SK-N-SH (cell line): ENCODE measurements at regions not wholly inside any gene's neighbourhood (a gene's known extent, or its start where the extent isn't known, plus 50 kb on each side); places are given as distances from the start of the nearest gene placed in this dataset.

Experiments used
- CTCF ChIA-PET: fragments of 300-600, 350-600 bp; formaldehyde crosslinking; extraction: SDS; loops from one replicate; lab custom pipeline; 2021; lab: Yijun Ruan, JAX
- POLR2A ChIA-PET: fragments of 350-600 bp; sonication (Branson Sonifier 250); formaldehyde crosslinking; extraction: SDS; loops from one replicate; lab custom pipeline; 2020; ENCODE audit warnings: antibody characterized with exemption, inconsistent platforms; lab: Yijun Ruan, JAX
- DNase-seq: peaks from one replicate; pipeline ENCODE4 v3.0.0; 2012
- H2AFZ ChIP-seq: fragments of 200-600 bp; sonication (generic); 2 replicates; pipeline ENCODE4 v1.8.1; 2016; ENCODE audit warnings: antibody characterized with exemption, mild to moderate bottlenecking, low read depth
- H3F3A ChIP-seq: fragments of 200-600 bp; sonication (generic); replicated peaks from 2 replicates; pipeline ENCODE3; 2016; ENCODE audit warnings: antibody characterized with exemption, mild to moderate bottlenecking; ENCODE audit not compliant: insufficient read depth
- H3K27ac ChIP-seq, 2 experiments: fragments of 200-500 bp in 1 of 2; fragments of 200-600 bp in 1 of 2; sonication (Bioruptor generic) in 1 of 2; sonication (generic), shearing (Covaris generic) in 1 of 2; 2 replicates each; pipeline versions ENCODE4 v1.5.1 to v1.6.1; 2014 to 2016; ENCODE audit warnings: low read depth in 2 of 2, inconsistent platforms in 1 of 2, low read length in 1 of 2, mild to moderate bottlenecking in 1 of 2, mixed read lengths in 1 of 2
- H3K27me3 ChIP-seq: fragments of 200-600 bp; sonication (generic), shearing (Covaris generic); 2 replicates; pipeline ENCODE4 v1.6.1; 2016; ENCODE audit warnings: mixed run types; ENCODE audit not compliant: insufficient read depth
- H3K36me3 ChIP-seq, 2 experiments: fragments of 200-500 bp in 1 of 2; fragments of 200-600 bp in 1 of 2; sonication (Bioruptor generic) in 1 of 2; sonication (generic) in 1 of 2; replicated peaks in 1 of 2; 2 replicates each; pipeline versions ENCODE3 to v1.5.1; 2014 to 2016; ENCODE audit warnings: low read length in 1 of 2, mild to moderate bottlenecking in 1 of 2; ENCODE audit not compliant: insufficient read depth in 2 of 2, control insufficient read depth in 1 of 2
- H3K4me1 ChIP-seq, 2 experiments: fragments of 200-500 bp in 1 of 2; fragments of 200-600 bp in 1 of 2; sonication (Bioruptor generic) in 1 of 2; sonication (generic), shearing (Covaris generic) in 1 of 2; 2 replicates each; pipeline versions ENCODE4 v1.5.1 to v1.6.1; 2014 to 2016; ENCODE audit warnings: low read depth in 1 of 2, low read length in 1 of 2, mixed run types in 1 of 2; ENCODE audit not compliant: insufficient read depth in 2 of 2, control insufficient read depth in 1 of 2
- H3K4me2 ChIP-seq: fragments of 200-600 bp; sonication (generic), shearing (Covaris generic); 2 replicates; pipeline ENCODE4 v1.6.1; 2017; ENCODE audit warnings: mixed run types
- H3K4me3 ChIP-seq, 2 experiments: fragments of 200-500 bp in 1 of 2; fragments of 200-600 bp in 1 of 2; sonication (Bioruptor generic) in 1 of 2; sonication (generic), shearing (Covaris generic) in 1 of 2; 2 replicates each; pipeline versions ENCODE4 v1.5.1 to v1.8.1; 2014 to 2016; ENCODE audit warnings: low read depth in 2 of 2, inconsistent platforms in 1 of 2, low read length in 1 of 2, mild to moderate bottlenecking in 1 of 2, mixed read lengths in 1 of 2, moderate library complexity in 1 of 2
- H3K79me2 ChIP-seq: fragments of 200-600 bp; sonication (generic); 2 replicates; pipeline ENCODE4 v1.8.1; 2017; ENCODE audit warnings: mild to moderate bottlenecking; ENCODE audit not compliant: insufficient read depth
- H3K9ac ChIP-seq: fragments of 200-600 bp; sonication (generic); 2 replicates; pipeline ENCODE4 v1.6.1; 2017; ENCODE audit warnings: mixed run types
- H3K9me2 ChIP-seq: fragments of 200-600 bp; sonication (generic); 2 replicates; pipeline ENCODE4 v1.6.1; 2017; ENCODE audit warnings: mixed run types
- H3K9me3 ChIP-seq: fragments of 200-600 bp; sonication (generic); 2 replicates; pipeline ENCODE4 v1.6.1; 2017; ENCODE audit warnings: mixed run types, mild to moderate bottlenecking, moderate library complexity
- H4K20me1 ChIP-seq: fragments of 200-600 bp; sonication (generic); 2 replicates; pipeline ENCODE4 v1.6.1; 2017; ENCODE audit warnings: mild to moderate bottlenecking, mixed run types; ENCODE audit not compliant: insufficient read depth
- CHD2 ChIP-seq: fragments of 150-350 bp; IDR thresholded peaks from 2 replicates; pipeline ENCODE4 v1.6.1; 2018; ENCODE audit warnings: low read length; ENCODE audit not compliant: partially characterized antibody
- EP300 ChIP-seq, 2 experiments: IDR thresholded peaks; 2 replicates each; pipeline versions ENCODE4 v1.4.0 to v1.6.1; 2012; ENCODE audit warnings: borderline replicate concordance in 1 of 2, low read depth in 1 of 2, low read length in 1 of 2
- FOSL2 ChIP-seq: IDR thresholded peaks from 2 replicates; pipeline ENCODE4 v1.4.0; 2012; ENCODE audit warnings: low read depth, mild to moderate bottlenecking, moderate library complexity, borderline replicate concordance
- FOXJ3 ChIP-seq: sonication (generic); formaldehyde crosslinking; IDR thresholded peaks from 2 replicates; pipeline ENCODE4 v1.5.1; 2020; ENCODE audit warnings: mild to moderate bottlenecking, missing genetic modification reagents
- GATA2 ChIP-seq: sonication (generic); formaldehyde crosslinking; IDR thresholded peaks from 2 replicates; pipeline ENCODE4 v1.5.0; 2020; ENCODE audit warnings: mild to moderate bottlenecking, missing genetic modification reagents
- IRF3 ChIP-seq: fragments of 150-350 bp; IDR thresholded peaks from 2 replicates; pipeline ENCODE4 v1.6.1; 2016; ENCODE audit warnings: mild to moderate bottlenecking, low read depth, low read length
- MEF2A ChIP-seq: IDR thresholded peaks from 2 replicates; pipeline ENCODE4 v1.4.0; 2012; ENCODE audit warnings: low read depth, borderline replicate concordance
- POLR2AphosphoS5 ChIP-seq: IDR thresholded peaks from 2 replicates; pipeline ENCODE4 v1.6.1; 2012; ENCODE audit warnings: low read depth, low read length
- RAD21 ChIP-seq: IDR thresholded peaks from 2 replicates; pipeline ENCODE4 v1.6.1; 2012; ENCODE audit warnings: mild to moderate bottlenecking, low read length
- RCOR1 ChIP-seq: fragments of 150-350 bp; IDR thresholded peaks from 2 replicates; pipeline ENCODE4 v1.6.1; 2017; ENCODE audit warnings: antibody characterized with exemption, low read length
- RFX5 ChIP-seq: IDR thresholded peaks from 2 replicates; pipeline ENCODE4 v1.6.1; 2012; ENCODE audit warnings: mild to moderate bottlenecking, improper control_type of control experiment, low read length
- RXRA ChIP-seq: IDR thresholded peaks from 2 replicates; pipeline ENCODE4 v1.4.0; 2012; ENCODE audit warnings: low read depth, mild to moderate bottlenecking, borderline replicate concordance
- TAF1 ChIP-seq: IDR thresholded peaks from 2 replicates; pipeline ENCODE4 v1.6.1; 2012; ENCODE audit warnings: low read depth, mild to moderate bottlenecking, low read length, moderate library complexity, borderline replicate concordance
- YY1 ChIP-seq: IDR thresholded peaks from 2 replicates; pipeline ENCODE4 v1.4.0; 2012; ENCODE audit warnings: low read depth, mild to moderate bottlenecking
- TF ChIP-seq, protein P1 (sequence below): IDR thresholded peaks from 2 replicates; pipeline ENCODE4 v1.6.1; 2012; ENCODE audit warnings: mild to moderate bottlenecking, low read depth, low read length, moderate library complexity
- TF ChIP-seq, protein P2 (sequence below): IDR thresholded peaks from 2 replicates; pipeline ENCODE4 v1.4.0; 2012; ENCODE audit warnings: low read depth

DNA sequence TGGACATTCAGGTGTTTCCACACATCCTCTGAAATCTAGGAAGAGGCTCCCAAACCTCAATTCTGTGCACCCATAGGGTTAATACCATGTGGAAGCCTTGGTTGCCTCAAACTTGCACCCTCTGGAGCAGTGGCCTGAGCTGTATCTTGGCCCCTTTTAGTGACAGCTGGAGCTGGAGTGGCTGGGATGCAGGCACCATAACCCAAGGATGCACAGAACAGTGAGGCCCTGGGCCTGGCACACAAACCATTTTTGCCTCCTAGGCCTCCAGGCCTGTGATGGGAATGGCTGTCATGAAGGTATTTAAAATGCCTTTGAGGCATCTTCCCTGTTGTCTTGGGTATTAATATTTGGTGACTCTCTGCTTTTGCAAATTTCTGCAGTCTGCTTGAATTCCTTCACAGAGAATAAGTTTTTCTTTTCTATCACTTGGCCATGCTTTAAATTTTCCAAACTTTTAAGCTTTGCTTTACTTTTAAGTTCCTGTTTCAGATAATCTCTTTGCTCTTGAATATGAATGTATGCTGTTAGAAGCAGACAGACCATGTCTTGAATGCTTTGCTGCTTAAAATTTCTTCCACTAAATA, 1594.5 kb upstream of the PCDH20 start:
- no peaks in the 10 kb centered on the region for H3F3A ChIP-seq
- H3K27ac ChIP-seq: no peak overlapping the region
- TF ChIP-seq RAD21 (no peak), GATA2 (CRISPR knock-in tag) (no peak), TAF1 (no peak), IRF3 (no peak), FOXJ3 (CRISPR knock-in tag) (no peak), RCOR1 (no peak), EP300 (IDR thresholded peaks at IDR 0.05; ENCODE audit: borderline replicate concordance in 1 of 2, low read depth in 1 of 2, low read length in 1 of 2) (no peak), CHD2 (no peak), POLR2AphosphoS5 (no peak), RXRA (no peak)
- TF ChIP-seq, protein P1, sequence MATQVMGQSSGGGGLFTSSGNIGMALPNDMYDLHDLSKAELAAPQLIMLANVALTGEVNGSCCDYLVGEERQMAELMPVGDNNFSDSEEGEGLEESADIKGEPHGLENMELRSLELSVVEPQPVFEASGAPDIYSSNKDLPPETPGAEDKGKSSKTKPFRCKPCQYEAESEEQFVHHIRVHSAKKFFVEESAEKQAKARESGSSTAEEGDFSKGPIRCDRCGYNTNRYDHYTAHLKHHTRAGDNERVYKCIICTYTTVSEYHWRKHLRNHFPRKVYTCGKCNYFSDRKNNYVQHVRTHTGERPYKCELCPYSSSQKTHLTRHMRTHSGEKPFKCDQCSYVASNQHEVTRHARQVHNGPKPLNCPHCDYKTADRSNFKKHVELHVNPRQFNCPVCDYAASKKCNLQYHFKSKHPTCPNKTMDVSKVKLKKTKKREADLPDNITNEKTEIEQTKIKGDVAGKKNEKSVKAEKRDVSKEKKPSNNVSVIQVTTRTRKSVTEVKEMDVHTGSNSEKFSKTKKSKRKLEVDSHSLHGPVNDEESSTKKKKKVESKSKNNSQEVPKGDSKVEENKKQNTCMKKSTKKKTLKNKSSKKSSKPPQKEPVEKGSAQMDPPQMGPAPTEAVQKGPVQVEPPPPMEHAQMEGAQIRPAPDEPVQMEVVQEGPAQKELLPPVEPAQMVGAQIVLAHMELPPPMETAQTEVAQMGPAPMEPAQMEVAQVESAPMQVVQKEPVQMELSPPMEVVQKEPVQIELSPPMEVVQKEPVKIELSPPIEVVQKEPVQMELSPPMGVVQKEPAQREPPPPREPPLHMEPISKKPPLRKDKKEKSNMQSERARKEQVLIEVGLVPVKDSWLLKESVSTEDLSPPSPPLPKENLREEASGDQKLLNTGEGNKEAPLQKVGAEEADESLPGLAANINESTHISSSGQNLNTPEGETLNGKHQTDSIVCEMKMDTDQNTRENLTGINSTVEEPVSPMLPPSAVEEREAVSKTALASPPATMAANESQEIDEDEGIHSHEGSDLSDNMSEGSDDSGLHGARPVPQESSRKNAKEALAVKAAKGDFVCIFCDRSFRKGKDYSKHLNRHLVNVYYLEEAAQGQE: no peak
- TF ChIP-seq, protein P2, sequence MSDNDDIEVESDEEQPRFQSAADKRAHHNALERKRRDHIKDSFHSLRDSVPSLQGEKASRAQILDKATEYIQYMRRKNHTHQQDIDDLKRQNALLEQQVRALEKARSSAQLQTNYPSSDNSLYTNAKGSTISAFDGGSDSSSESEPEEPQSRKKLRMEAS: no peak
- H3K4me2 ChIP-seq: no peak overlapping the region
- H3K9ac ChIP-seq: no peak overlapping the region
- ChIA-PET CTCF (interaction anchor here (0.8 kb wide), 1 partner anchor 96 kb away, joined by 3 read pairs; no protein-coding TSS in a partner anchor), POLR2A (no interaction called here)
- DNase-seq: no peak
- H3K9me3 ChIP-seq: 0 out of 2 replicates have a peak, but pooled peaks cover 6% of the 10 kb centered on the region
- no peaks in the 10 kb centered on the region for H3K27me3 ChIP-seq
- H4K20me1 ChIP-seq: no peaks in the 10 kb centered on the region
- H3K4me3 ChIP-seq: no peak overlapping the region
- no peaks in the 10 kb centered on the region for H3K4me1 ChIP-seq
- no peaks in the 10 kb centered on the region for H3K9me2 ChIP-seq
- no peaks in the 10 kb centered on the region for H3K79me2 ChIP-seq
- H3K36me3 ChIP-seq: no peaks in the 10 kb centered on the region
- no peak overlapping the region for H2AFZ ChIP-seq

DNA sequence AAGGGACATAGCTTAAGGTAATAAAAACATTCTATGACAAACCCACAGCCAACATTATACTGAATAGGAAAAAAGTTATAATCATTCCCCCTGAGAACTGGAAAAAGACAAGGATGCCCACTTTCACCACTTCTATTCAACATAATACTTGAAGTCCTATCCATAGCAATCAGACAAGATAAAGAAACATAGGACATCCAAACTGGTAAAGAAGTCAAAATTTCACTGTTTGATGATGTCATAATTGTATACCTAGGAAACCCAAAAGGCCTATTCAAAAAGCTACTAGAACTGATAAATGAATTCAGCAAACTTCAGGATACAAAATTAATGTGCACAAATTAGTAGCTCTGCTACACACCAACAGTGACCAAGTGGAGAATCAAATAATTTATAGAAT, 1590.0 kb upstream of the PCDH20 start:
- Histone ChIP-seq H3K4me2 (no peak overlapping the region), H3K9me3 (peaks cover 6% of the 10 kb centered on the region; the same call in 1 of the 2 replicates), H3K36me3 (no peaks in the 10 kb centered on the region), H3K4me1 (no peaks in the 10 kb centered on the region), H3K79me2 (no peaks in the 10 kb centered on the region), H4K20me1 (no peaks in the 10 kb centered on the region), H3K4me3 (no peak overlapping the region), H3K9ac (no peak overlapping the region), H3F3A (no peaks in the 10 kb centered on the region), H2AFZ (no peak overlapping the region), H3K27me3 (no peaks in the 10 kb centered on the region), H3K9me2 (no peaks in the 10 kb centered on the region), H3K27ac (no peak overlapping the region)
- DNase-seq: no peak
- ChIA-PET CTCF (no interaction called here), POLR2A (no interaction called here)
- TF ChIP-seq, protein P1: no peak
- no peak for TF ChIP-seq IRF3
- TF ChIP-seq YY1: no peak
- no peak for TF ChIP-seq RFX5
- TF ChIP-seq MEF2A: no peak
- no peak for TF ChIP-seq FOSL2
- no peak for TF ChIP-seq EP300 (IDR thresholded peaks at IDR 0.05; ENCODE audit: borderline replicate concordance in 1 of 2, low read depth in 1 of 2, low read length in 1 of 2)
